K562 (cell line): ENCODE measurements at regions not wholly inside any gene's neighbourhood (a gene's known extent, or its start where the extent isn't known, plus 50 kb on each side); places are given as distances from the start of the nearest gene placed in this dataset.

Source experiments
- CBX1 ChIP-seq: sonication (generic); IDR thresholded peaks from 2 replicates; pipeline ENCODE4 v1.6.1; 2016; ENCODE audit warnings: antibody characterized with exemption, low read depth, mild to moderate bottlenecking
- GABPA ChIP-seq: fragments of 200-800 bp; sonication (Bioruptor generic); conservative IDR thresholded peaks from 2 replicates; pipeline ENCODE4 v1.6.1; 2016; ENCODE audit warnings: low read depth, missing genetic modification characterization, missing compliant biosample characterization
- NONO ChIP-seq, 2 experiments: fragments of 200-400 bp in 1 of 2; fragments of 450-650 bp in 1 of 2; formaldehyde crosslinking in 1 of 2; IDR thresholded peaks; 2 replicates each; pipeline ENCODE4 v1.6.1; 2017; ENCODE audit warnings: low read depth in 2 of 2, mild to moderate bottlenecking in 2 of 2, moderate library complexity in 2 of 2, low read length in 1 of 2
- RUNX1 ChIP-seq: sonication (generic); IDR thresholded peaks from 2 replicates; pipeline ENCODE4 v1.6.1; 2016; ENCODE audit warnings: antibody characterized with exemption, low read depth
- SIN3B ChIP-seq: fragments of 450-650 bp; IDR thresholded peaks from 2 replicates; pipeline ENCODE4 v1.6.1; 2017; ENCODE audit warnings: low read depth, mild to moderate bottlenecking, moderate library complexity
- ZBTB7A ChIP-seq: IDR thresholded peaks from 2 replicates; pipeline ENCODE4 v1.6.1; 2011; ENCODE audit warnings: low read depth, mild to moderate bottlenecking, low read length, moderate library complexity, borderline replicate concordance; ENCODE audit not compliant: control insufficient read depth
- TF ChIP-seq, protein P1 (sequence below): fragments of 150-350 bp; IDR thresholded peaks from 2 replicates; pipeline ENCODE4 v1.6.1; 2014; ENCODE audit warnings: low read depth, mild to moderate bottlenecking, low read length, borderline replicate concordance
- TF ChIP-seq, protein P2 (sequence below): fragments of 250-450 bp; sonication (Bioruptor Pico); IDR thresholded peaks from 2 replicates; pipeline ENCODE4 v1.8.0; 2022; ENCODE audit warnings: inconsistent platforms
- TF ChIP-seq, protein P3 (sequence below): fragments of 250-450 bp; sonication (Bioruptor Pico); IDR thresholded peaks from 2 replicates; pipeline ENCODE4 v1.4.0; 2020; ENCODE audit warnings: mild to moderate bottlenecking, moderate library complexity
- TF ChIP-seq, protein P4 (sequence below): sonication (generic); formaldehyde crosslinking; IDR thresholded peaks from 2 replicates; pipeline ENCODE4 v1.8.1; 2023; ENCODE audit warnings: mild to moderate bottlenecking, missing genetic modification reagents
- TF ChIP-seq, protein P5 (sequence below): sonication (generic); formaldehyde crosslinking; IDR thresholded peaks from 2 replicates; pipeline ENCODE4 v1.8.0; 2022; ENCODE audit warnings: missing genetic modification reagents, mild to moderate bottlenecking, moderate library complexity, borderline replicate concordance
- TF ChIP-seq, protein P6 (sequence below): sonication (generic); formaldehyde crosslinking; IDR thresholded peaks from 2 replicates; pipeline ENCODE4 v1.8.1; 2023; ENCODE audit warnings: mild to moderate bottlenecking, missing genetic modification reagents, moderate library complexity
- TF ChIP-seq, protein P7 (sequence below): fragments of 450-650 bp; formaldehyde crosslinking; IDR thresholded peaks from 2 replicates; pipeline ENCODE4 v1.4.0; 2020; ENCODE audit warnings: mild to moderate bottlenecking, moderate library complexity

DNA sequence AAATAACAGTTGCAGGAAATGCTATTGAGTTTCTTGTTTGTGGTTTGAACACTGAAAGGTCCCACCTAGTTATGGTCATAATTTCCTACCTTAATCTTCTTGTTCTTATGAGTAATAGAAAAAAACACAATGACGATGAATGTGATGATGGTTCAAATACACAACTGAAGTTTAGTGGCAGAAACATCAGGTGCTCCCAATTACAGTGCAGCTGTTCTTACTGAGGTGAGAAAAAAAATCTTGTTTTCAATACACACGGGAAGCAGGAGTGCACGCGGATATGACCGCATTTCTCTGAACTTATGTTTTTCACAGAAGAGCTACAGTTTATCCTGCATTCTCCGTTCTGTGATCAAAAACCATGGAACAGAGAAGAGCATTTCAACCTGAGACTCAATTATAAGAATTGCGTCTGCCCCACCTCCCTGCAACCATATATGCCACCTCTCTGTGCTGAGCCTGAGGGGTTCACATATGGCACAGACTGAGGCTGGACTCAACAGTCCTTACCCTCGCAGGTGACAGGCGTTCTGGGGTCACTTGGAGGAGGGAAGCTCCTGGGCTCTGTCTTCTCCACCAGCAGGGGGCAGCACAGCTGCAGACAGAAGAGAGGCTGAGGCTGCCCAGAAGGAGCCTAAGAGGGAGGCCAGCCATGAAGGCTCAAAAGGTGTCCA is 99.7 kb upstream of the IGLL5 start (continued):
- TF ChIP-seq, protein P1, sequence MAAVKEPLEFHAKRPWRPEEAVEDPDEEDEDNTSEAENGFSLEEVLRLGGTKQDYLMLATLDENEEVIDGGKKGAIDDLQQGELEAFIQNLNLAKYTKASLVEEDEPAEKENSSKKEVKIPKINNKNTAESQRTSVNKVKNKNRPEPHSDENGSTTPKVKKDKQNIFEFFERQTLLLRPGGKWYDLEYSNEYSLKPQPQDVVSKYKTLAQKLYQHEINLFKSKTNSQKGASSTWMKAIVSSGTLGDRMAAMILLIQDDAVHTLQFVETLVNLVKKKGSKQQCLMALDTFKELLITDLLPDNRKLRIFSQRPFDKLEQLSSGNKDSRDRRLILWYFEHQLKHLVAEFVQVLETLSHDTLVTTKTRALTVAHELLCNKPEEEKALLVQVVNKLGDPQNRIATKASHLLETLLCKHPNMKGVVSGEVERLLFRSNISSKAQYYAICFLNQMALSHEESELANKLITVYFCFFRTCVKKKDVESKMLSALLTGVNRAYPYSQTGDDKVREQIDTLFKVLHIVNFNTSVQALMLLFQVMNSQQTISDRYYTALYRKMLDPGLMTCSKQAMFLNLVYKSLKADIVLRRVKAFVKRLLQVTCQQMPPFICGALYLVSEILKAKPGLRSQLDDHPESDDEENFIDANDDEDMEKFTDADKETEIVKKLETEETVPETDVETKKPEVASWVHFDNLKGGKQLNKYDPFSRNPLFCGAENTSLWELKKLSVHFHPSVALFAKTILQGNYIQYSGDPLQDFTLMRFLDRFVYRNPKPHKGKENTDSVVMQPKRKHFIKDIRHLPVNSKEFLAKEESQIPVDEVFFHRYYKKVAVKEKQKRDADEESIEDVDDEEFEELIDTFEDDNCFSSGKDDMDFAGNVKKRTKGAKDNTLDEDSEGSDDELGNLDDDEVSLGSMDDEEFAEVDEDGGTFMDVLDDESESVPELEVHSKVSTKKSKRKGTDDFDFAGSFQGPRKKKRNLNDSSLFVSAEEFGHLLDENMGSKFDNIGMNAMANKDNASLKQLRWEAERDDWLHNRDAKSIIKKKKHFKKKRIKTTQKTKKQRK = no peak
- TF ChIP-seq, protein P2, sequence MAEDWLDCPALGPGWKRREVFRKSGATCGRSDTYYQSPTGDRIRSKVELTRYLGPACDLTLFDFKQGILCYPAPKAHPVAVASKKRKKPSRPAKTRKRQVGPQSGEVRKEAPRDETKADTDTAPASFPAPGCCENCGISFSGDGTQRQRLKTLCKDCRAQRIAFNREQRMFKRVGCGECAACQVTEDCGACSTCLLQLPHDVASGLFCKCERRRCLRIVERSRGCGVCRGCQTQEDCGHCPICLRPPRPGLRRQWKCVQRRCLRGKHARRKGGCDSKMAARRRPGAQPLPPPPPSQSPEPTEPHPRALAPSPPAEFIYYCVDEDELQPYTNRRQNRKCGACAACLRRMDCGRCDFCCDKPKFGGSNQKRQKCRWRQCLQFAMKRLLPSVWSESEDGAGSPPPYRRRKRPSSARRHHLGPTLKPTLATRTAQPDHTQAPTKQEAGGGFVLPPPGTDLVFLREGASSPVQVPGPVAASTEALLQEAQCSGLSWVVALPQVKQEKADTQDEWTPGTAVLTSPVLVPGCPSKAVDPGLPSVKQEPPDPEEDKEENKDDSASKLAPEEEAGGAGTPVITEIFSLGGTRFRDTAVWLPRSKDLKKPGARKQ = no peak
- 0 out of 2 replicates have a peak, but pooled peaks have one; percentile 15 for TF ChIP-seq CBX1
- TF ChIP-seq, protein P3, sequence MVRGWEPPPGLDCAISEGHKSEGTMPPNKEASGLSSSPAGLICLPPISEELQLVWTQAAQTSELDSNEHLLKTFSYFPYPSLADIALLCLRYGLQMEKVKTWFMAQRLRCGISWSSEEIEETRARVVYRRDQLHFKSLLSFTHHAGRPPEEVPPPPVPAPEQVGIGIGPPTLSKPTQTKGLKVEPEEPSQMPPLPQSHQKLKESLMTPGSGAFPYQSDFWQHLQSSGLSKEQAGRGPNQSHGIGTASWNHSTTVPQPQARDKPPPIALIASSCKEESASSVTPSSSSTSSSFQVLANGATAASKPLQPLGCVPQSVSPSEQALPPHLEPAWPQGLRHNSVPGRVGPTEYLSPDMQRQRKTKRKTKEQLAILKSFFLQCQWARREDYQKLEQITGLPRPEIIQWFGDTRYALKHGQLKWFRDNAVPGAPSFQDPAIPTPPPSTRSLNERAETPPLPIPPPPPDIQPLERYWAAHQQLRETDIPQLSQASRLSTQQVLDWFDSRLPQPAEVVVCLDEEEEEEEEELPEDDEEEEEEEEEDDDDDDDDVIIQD (CRISPR knock-in tag) = no peak
- peak in 1 of 2 experiments; percentile 11; a peak in 1 of 4 replicates for TF ChIP-seq NONO (IDR thresholded peaks at IDR 0.05; ENCODE audit: low read depth in 2 of 2, low read length in 1 of 2)
- TF ChIP-seq ZBTB7A = peak; percentile 65; the same call in 1 of the 2 replicates
- 0 out of 2 replicates have a peak, but pooled peaks have one; percentile 6 for TF ChIP-seq SIN3B
- TF ChIP-seq, protein P4, sequence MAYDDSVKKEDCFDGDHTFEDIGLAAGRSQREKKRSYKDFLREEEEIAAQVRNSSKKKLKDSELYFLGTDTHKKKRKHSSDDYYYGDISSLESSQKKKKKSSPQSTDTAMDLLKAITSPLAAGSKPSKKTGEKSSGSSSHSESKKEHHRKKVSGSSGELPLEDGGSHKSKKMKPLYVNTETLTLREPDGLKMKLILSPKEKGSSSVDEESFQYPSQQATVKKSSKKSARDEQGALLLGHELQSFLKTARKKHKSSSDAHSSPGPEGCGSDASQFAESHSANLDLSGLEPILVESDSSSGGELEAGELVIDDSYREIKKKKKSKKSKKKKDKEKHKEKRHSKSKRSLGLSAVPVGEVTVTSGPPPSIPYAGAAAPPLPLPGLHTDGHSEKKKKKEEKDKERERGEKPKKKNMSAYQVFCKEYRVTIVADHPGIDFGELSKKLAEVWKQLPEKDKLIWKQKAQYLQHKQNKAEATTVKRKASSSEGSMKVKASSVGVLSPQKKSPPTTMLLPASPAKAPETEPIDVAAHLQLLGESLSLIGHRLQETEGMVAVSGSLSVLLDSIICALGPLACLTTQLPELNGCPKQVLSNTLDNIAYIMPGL = peak; percentile 88
- TF ChIP-seq, protein P5, sequence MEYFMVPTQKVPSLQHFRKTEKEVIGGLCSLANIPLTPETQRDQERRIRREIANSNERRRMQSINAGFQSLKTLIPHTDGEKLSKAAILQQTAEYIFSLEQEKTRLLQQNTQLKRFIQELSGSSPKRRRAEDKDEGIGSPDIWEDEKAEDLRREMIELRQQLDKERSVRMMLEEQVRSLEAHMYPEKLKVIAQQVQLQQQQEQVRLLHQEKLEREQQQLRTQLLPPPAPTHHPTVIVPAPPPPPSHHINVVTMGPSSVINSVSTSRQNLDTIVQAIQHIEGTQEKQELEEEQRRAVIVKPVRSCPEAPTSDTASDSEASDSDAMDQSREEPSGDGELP (CRISPR knock-in tag) = peak; percentile 92
- TF ChIP-seq, protein P6, sequence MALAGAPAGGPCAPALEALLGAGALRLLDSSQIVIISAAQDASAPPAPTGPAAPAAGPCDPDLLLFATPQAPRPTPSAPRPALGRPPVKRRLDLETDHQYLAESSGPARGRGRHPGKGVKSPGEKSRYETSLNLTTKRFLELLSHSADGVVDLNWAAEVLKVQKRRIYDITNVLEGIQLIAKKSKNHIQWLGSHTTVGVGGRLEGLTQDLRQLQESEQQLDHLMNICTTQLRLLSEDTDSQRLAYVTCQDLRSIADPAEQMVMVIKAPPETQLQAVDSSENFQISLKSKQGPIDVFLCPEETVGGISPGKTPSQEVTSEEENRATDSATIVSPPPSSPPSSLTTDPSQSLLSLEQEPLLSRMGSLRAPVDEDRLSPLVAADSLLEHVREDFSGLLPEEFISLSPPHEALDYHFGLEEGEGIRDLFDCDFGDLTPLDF (CRISPR knock-in tag) = peak; percentile 91
- TF ChIP-seq RUNX1 = peak; percentile 26; the same call in 1 of the 2 replicates
- TF ChIP-seq, protein P7, sequence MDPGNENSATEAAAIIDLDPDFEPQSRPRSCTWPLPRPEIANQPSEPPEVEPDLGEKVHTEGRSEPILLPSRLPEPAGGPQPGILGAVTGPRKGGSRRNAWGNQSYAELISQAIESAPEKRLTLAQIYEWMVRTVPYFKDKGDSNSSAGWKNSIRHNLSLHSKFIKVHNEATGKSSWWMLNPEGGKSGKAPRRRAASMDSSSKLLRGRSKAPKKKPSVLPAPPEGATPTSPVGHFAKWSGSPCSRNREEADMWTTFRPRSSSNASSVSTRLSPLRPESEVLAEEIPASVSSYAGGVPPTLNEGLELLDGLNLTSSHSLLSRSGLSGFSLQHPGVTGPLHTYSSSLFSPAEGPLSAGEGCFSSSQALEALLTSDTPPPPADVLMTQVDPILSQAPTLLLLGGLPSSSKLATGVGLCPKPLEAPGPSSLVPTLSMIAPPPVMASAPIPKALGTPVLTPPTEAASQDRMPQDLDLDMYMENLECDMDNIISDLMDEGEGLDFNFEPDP (CRISPR knock-in tag) = no peak
- TF ChIP-seq GABPA (tag) = no peak
